K562 (cell line): ENCODE measurements at regions not wholly inside any gene's neighbourhood (a gene's known extent, or its start where the extent isn't known, plus 50 kb on each side); places are given as distances from the start of the nearest gene placed in this dataset.

Source experiments
- CBFA2T3 ChIP-seq: fragments of 450-650 bp; IDR thresholded peaks from 2 replicates; pipeline ENCODE4 v1.6.1; 2017
- CEBPG ChIP-seq, 3 experiments: fragments of 200-800 bp in 1 of 3; sonication (Bioruptor generic) in 1 of 3; sonication (generic) in 1 of 3; formaldehyde crosslinking in 1 of 3; IDR thresholded peaks in 2 of 3; conservative IDR thresholded peaks in 1 of 3; 2 replicates each; pipeline versions ENCODE4 v1.6.1 to v1.8.0; 2016 to 2022; ENCODE audit warnings: missing compliant biosample characterization in 2 of 3, missing genetic modification characterization in 2 of 3, mild to moderate bottlenecking in 1 of 3, missing genetic modification reagents in 1 of 3
- GATAD2B ChIP-seq: fragments of 450-650 bp; IDR thresholded peaks from 2 replicates; pipeline ENCODE4 v1.6.1; 2017; ENCODE audit warnings: mild to moderate bottlenecking, borderline replicate concordance
- GMEB1 ChIP-seq: fragments of 250-450 bp; sonication (Bioruptor Pico); IDR thresholded peaks from 2 replicates; pipeline ENCODE4 v1.4.0; 2020; ENCODE audit warnings: mild to moderate bottlenecking
- GTF3C2 ChIP-seq: IDR thresholded peaks from 3 replicates; pipeline ENCODE4 v1.6.1; 2011; ENCODE audit warnings: borderline replicate concordance, mild to moderate bottlenecking, moderate library complexity; ENCODE audit not compliant: insufficient read length; ENCODE audit errors: extremely low read depth
- KDM5B ChIP-seq: fragments of 200-600 bp; sonication (generic); IDR thresholded peaks from 2 replicates; pipeline ENCODE4 v1.6.1; 2012; ENCODE audit warnings: low read depth, mild to moderate bottlenecking, moderate library complexity, low read length, control low read depth, inconsistent platforms; ENCODE audit not compliant: insufficient replicate concordance
- MTA3 ChIP-seq: fragments of 450-650 bp; formaldehyde crosslinking; IDR thresholded peaks from 2 replicates; pipeline ENCODE4 v1.6.1; 2017; ENCODE audit warnings: mild to moderate bottlenecking, borderline replicate concordance
- PTBP1 ChIP-seq: fragments of 200-400 bp; formaldehyde crosslinking; IDR thresholded peaks from 2 replicates; pipeline ENCODE4 v1.6.1; 2017; ENCODE audit warnings: low read depth, low read length
- RBBP5 ChIP-seq: fragments of 200-600 bp; sonication (generic); IDR thresholded peaks from 2 replicates; pipeline ENCODE4 v1.6.1; 2012; ENCODE audit warnings: borderline replicate concordance, mild to moderate bottlenecking, low read length, control low read depth, inconsistent platforms; ENCODE audit not compliant: insufficient read depth, poor library complexity, severe bottlenecking
- SMAD2 ChIP-seq: fragments of 150-350 bp; IDR thresholded peaks from 2 replicates; pipeline ENCODE4 v1.6.1; 2014; ENCODE audit warnings: low read depth, mild to moderate bottlenecking, low read length
- ZFP30 ChIP-seq: fragments of 250-450 bp; sonication (Bioruptor Pico); IDR thresholded peaks from 2 replicates; pipeline ENCODE4 v1.8.0; 2022; ENCODE audit warnings: moderate library complexity, mild to moderate bottlenecking, inconsistent platforms, borderline replicate concordance
- ZNF780A ChIP-seq: fragments of 250-450 bp; sonication (Bioruptor Pico); IDR thresholded peaks from 2 replicates; pipeline ENCODE4 v1.5.0; 2021; ENCODE audit warnings: mild to moderate bottlenecking
- TF ChIP-seq, protein P1 (sequence below): fragments of 250-450 bp; sonication (Bioruptor Pico); IDR thresholded peaks from 2 replicates; pipeline ENCODE4 v1.5.0; 2022; ENCODE audit warnings: mild to moderate bottlenecking

GRCh38 chr1:82858031-82858430 lies 1057.3 kb downstream of the ADGRL2 start (continued):
- TF ChIP-seq CEBPG (CRISPR knock-in tag; IDR thresholded peaks at IDR 0.05): no peak
- TF ChIP-seq CEBPG (tag; conservative IDR thresholded peaks at IDR 0.05 in 1 of 2, IDR thresholded peaks at IDR 0.05 in 1 of 2): no peak
- TF ChIP-seq PTBP1: no peak
- TF ChIP-seq ZNF780A (CRISPR knock-in tag): no peak
- no peak for TF ChIP-seq ZFP30 (CRISPR knock-in tag)
- no peak for TF ChIP-seq SMAD2
- TF ChIP-seq, protein P1, sequence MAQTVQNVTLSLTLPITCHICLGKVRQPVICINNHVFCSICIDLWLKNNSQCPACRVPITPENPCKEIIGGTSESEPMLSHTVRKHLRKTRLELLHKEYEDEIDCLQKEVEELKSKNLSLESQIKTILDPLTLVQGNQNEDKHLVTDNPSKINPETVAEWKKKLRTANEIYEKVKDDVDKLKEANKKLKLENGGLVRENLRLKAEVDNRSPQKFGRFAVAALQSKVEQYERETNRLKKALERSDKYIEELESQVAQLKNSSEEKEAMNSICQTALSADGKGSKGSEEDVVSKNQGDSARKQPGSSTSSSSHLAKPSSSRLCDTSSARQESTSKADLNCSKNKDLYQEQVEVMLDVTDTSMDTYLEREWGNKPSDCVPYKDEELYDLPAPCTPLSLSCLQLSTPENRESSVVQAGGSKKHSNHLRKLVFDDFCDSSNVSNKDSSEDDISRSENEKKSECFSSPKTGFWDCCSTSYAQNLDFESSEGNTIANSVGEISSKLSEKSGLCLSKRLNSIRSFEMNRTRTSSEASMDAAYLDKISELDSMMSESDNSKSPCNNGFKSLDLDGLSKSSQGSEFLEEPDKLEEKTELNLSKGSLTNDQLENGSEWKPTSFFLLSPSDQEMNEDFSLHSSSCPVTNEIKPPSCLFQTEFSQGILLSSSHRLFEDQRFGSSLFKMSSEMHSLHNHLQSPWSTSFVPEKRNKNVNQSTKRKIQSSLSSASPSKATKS (CRISPR knock-in tag): no peak
- no peak for TF ChIP-seq GATAD2B
- TF ChIP-seq MTA3: no peak
- TF ChIP-seq GMEB1: no peak
- TF ChIP-seq CBFA2T3: no peak
- no peak for TF ChIP-seq KDM5B
- no peak for TF ChIP-seq GTF3C2
- TF ChIP-seq RBBP5: no peak
